ENCODE measurements at regions not wholly inside any gene's neighbourhood (a gene's known extent, or its start where the extent isn't known, plus 50 kb on each side); places are given as distances from the start of the nearest gene placed in this dataset.
A peak's percentile ranks its signal among the peaks of the same experiment; 100 is the strongest.

- Histone ChIP-seq H2AFZ (ENCODE audit: control insufficient read depth, low read length) (peak overlapping the region; percentile 20), H3K27ac (ENCODE audit: control insufficient read depth, insufficient read depth, low read length) (peak overlapping the region; percentile 33), H3K9me1 (ENCODE audit: control insufficient read depth, extremely low read depth, insufficient read depth, low read length) (no peaks in the 10 kb centered on the region), H3K4me2 (ENCODE audit: control insufficient read depth, extremely low read depth, insufficient read depth, low read depth, low read length) (peak overlapping the region; percentile 42), H3K4me1 (ENCODE audit: control insufficient read depth, extremely low read depth, insufficient read depth, low read length) (peaks cover 13% of the 10 kb centered on the region), H4K20me1 (ENCODE audit: control insufficient read depth, extremely low read depth, insufficient read depth, low read length) (no peaks in the 10 kb centered on the region), H3K36me3 (ENCODE audit: control insufficient read depth in 2 of 2, extremely low read depth in 1 of 2, insufficient read depth in 2 of 2, low read length in 2 of 2) (no peaks in the 10 kb centered on the region), H3K27me3 (ENCODE audit: control insufficient read depth, extremely low read depth, insufficient read depth, low read length) (no peaks in the 10 kb centered on the region), H3K4me3 (ENCODE audit: control insufficient read depth in 2 of 3, extremely low read depth in 1 of 3, insufficient read depth in 2 of 3, low read depth in 1 of 3, low read length in 3 of 3) (no peak overlapping the region), H3K9me3 (ENCODE audit: control insufficient read depth, low read depth, low read length) (no peaks in the 10 kb centered on the region), H3K79me2 (ENCODE audit: control insufficient read depth, insufficient read depth, low read length) (no peaks in the 10 kb centered on the region), H3K9ac (ENCODE audit: control insufficient read depth, extremely low read depth, insufficient read depth, low read length) (no peak overlapping the region)
- FAIRE-seq (peak; percentile 99), DNase-seq (ENCODE audit: low read depth, low spot score) (peak; percentile 4)
- dilution Hi-C loops (cut with MboI; ENCODE audit: extremely low pct_ligation_motif_present, low sequenced_read_pairs): no loop called here
- TF ChIP-seq CTCF (optimal IDR thresholded peaks at IDR 0.05 in 1 of 3, IDR thresholded peaks at IDR 0.05 in 1 of 3, conservative IDR thresholded peaks at IDR 0.05 in 1 of 3; ENCODE audit: extremely low read depth in 1 of 3, insufficient read depth in 2 of 3, low read length in 3 of 3) (no peak), EZH2 (IDR thresholded peaks at IDR 0.05; ENCODE audit: low read length) (no peak)
Observed at GRCh38 chr3:181417748-181418147, 294.0 kb upstream of the SOX2 start.

GRCh38 chr3:181410870-181411269 is 300.9 kb upstream of the SOX2 start:
- Histone ChIP-seq H3K79me2 (ENCODE audit: control insufficient read depth, insufficient read depth, low read length) (no peaks in the 10 kb centered on the region), H3K9me1 (ENCODE audit: control insufficient read depth, extremely low read depth, insufficient read depth, low read length) (no peaks in the 10 kb centered on the region), H3K36me3 (ENCODE audit: control insufficient read depth in 2 of 2, extremely low read depth in 1 of 2, insufficient read depth in 2 of 2, low read length in 2 of 2) (no peaks in the 10 kb centered on the region), H3K27me3 (ENCODE audit: control insufficient read depth, extremely low read depth, insufficient read depth, low read length) (no peaks in the 10 kb centered on the region), H3K27ac (ENCODE audit: control insufficient read depth, insufficient read depth, low read length) (no peak overlapping the region), H3K9me3 (ENCODE audit: control insufficient read depth, low read depth, low read length) (no peaks in the 10 kb centered on the region), H3K4me2 (ENCODE audit: control insufficient read depth, extremely low read depth, insufficient read depth, low read depth, low read length) (no peak overlapping the region), H3K4me3 (ENCODE audit: control insufficient read depth in 2 of 3, extremely low read depth in 1 of 3, insufficient read depth in 2 of 3, low read depth in 1 of 3, low read length in 3 of 3) (no peak overlapping the region), H4K20me1 (ENCODE audit: control insufficient read depth, extremely low read depth, insufficient read depth, low read length) (no peaks in the 10 kb centered on the region), H3K4me1 (ENCODE audit: control insufficient read depth, extremely low read depth, insufficient read depth, low read length) (no peaks in the 10 kb centered on the region), H2AFZ (ENCODE audit: control insufficient read depth, low read length) (no peak overlapping the region), H3K9ac (ENCODE audit: control insufficient read depth, extremely low read depth, insufficient read depth, low read length) (no peak overlapping the region)
- TF ChIP-seq CTCF (optimal IDR thresholded peaks at IDR 0.05 in 1 of 3, IDR thresholded peaks at IDR 0.05 in 1 of 3, conservative IDR thresholded peaks at IDR 0.05 in 1 of 3; ENCODE audit: extremely low read depth in 1 of 3, insufficient read depth in 2 of 3, low read length in 3 of 3): no peak
- TF ChIP-seq EZH2 (IDR thresholded peaks at IDR 0.05; ENCODE audit: low read length): no peak
- FAIRE-seq (no peak), DNase-seq (ENCODE audit: low read depth, low spot score) (no peak)
- dilution Hi-C loops (cut with MboI; ENCODE audit: extremely low pct_ligation_motif_present, low sequenced_read_pairs): no loop called here
